OCI-LY7 (cell line): ENCODE measurements at regions not wholly inside any gene's neighbourhood (a gene's known extent, or its start where the extent isn't known, plus 50 kb on each side); places are given as distances from the start of the nearest gene placed in this dataset.

Experiments
- BruUV-seq: library from RNA; stranded (reverse); fragments of 400-500 nt; replicated peaks from 2 replicates; lab custom pipeline; 2021; lab: Mats Ljungman, UMichigan
- CTCF ChIA-PET: fragments of 300-600 bp; sonication (Branson Sonifier 250); formaldehyde crosslinking; loops from one replicate; lab custom pipeline; 2022; ENCODE audit warnings: antibody characterized with exemption; ENCODE audit not compliant: unreplicated experiment; lab: Charles Lee
- POLR2A ChIA-PET: fragments of 300-600 bp; sonication (Branson Sonifier 250); formaldehyde crosslinking; loops from one replicate; lab custom pipeline; 2022; ENCODE audit warnings: antibody characterized with exemption; lab: Charles Lee
- DNase-seq: peaks from one replicate; pipeline ENCODE4 v3.0.0-alpha.2; 2015; ENCODE audit warnings: low spot score
- H2AFZ ChIP-seq: fragments of 200-600 bp; sonication (generic), shearing (Covaris generic); 2 replicates; pipeline ENCODE4 v1.6.1; 2014; ENCODE audit warnings: mild to moderate bottlenecking, antibody characterized with exemption, low read length, moderate library complexity
- H3K27ac ChIP-seq: fragments of 200-600 bp; sonication (generic); 2 replicates; pipeline ENCODE4 v1.5.1; 2014; ENCODE audit warnings: mixed run types, low read depth, mild to moderate bottlenecking, moderate library complexity, low read length, inconsistent platforms; ENCODE audit not compliant: poor library complexity, severe bottlenecking
- H3K36me3 ChIP-seq: fragments of 200-600 bp; sonication (generic); 2 replicates; pipeline ENCODE4 v1.6.1; 2014; ENCODE audit warnings: mild to moderate bottlenecking, antibody characterized with exemption, low read length, moderate library complexity, mixed read lengths; ENCODE audit not compliant: insufficient read depth
- H3K4me1 ChIP-seq: fragments of 200-600 bp; sonication (generic); 2 replicates; pipeline ENCODE4 v1.5.1; 2014; ENCODE audit warnings: mild to moderate bottlenecking, low read length; ENCODE audit not compliant: insufficient read depth, poor library complexity, severe bottlenecking
- H3K4me2 ChIP-seq: fragments of 200-600 bp; sonication (generic); 2 replicates; pipeline ENCODE4 v1.6.1; 2014; ENCODE audit warnings: mild to moderate bottlenecking, low read length
- H3K4me3 ChIP-seq: fragments of 200-600 bp; sonication (generic); 2 replicates; pipeline ENCODE4 v1.5.1; 2014; ENCODE audit warnings: mild to moderate bottlenecking, low read depth, low read length; ENCODE audit not compliant: poor library complexity, severe bottlenecking
- H3K79me2 ChIP-seq: fragments of 200-600 bp; sonication (generic); 2 replicates; pipeline ENCODE4 v1.6.1; 2016; ENCODE audit warnings: low read depth, mild to moderate bottlenecking, low read length, moderate library complexity, mixed read lengths; ENCODE audit not compliant: insufficient read depth
- H3K9me2 ChIP-seq: fragments of 200-600 bp; sonication (generic); 2 replicates; pipeline ENCODE4 v1.6.1; 2016; ENCODE audit warnings: mild to moderate bottlenecking, low read length, mixed read lengths; ENCODE audit not compliant: insufficient read depth
- H3K9me3 ChIP-seq: fragments of 200-600 bp; sonication (generic); 2 replicates; pipeline ENCODE4 v1.6.1; 2014; ENCODE audit warnings: mild to moderate bottlenecking, mixed run types, low read length, mixed read lengths
- H4K20me1 ChIP-seq: fragments of 200-600 bp; sonication (generic); 2 replicates; pipeline ENCODE4 v1.6.1; 2014; ENCODE audit warnings: mild to moderate bottlenecking, antibody characterized with exemption, low read length, moderate library complexity, mixed read lengths; ENCODE audit not compliant: insufficient read depth
- EZH2phosphoT487 ChIP-seq: fragments of 200-600 bp; sonication (generic); IDR thresholded peaks from 2 replicates; pipeline ENCODE4 v1.6.1; 2018; ENCODE audit warnings: low read depth, borderline replicate concordance, mild to moderate bottlenecking, mixed run types, antibody characterized with exemption, low read length, moderate library complexity, mixed read lengths
- intact Hi-C: fragments of 100-400 bp; cut with micrococcal nuclease; formaldehyde crosslinking; loops from one replicate; pipeline ENCODE4 v1.10.0; 2022; ENCODE audit not compliant: unreplicated experiment
- TF ChIP-seq, protein P1 (sequence below): fragments of 200-600 bp; sonication (generic); conservative IDR thresholded peaks from 2 replicates; pipeline ENCODE4 v1.5.1; 2014; ENCODE audit warnings: mild to moderate bottlenecking, antibody characterized with exemption, low read length, moderate library complexity, mixed read lengths

DNA sequence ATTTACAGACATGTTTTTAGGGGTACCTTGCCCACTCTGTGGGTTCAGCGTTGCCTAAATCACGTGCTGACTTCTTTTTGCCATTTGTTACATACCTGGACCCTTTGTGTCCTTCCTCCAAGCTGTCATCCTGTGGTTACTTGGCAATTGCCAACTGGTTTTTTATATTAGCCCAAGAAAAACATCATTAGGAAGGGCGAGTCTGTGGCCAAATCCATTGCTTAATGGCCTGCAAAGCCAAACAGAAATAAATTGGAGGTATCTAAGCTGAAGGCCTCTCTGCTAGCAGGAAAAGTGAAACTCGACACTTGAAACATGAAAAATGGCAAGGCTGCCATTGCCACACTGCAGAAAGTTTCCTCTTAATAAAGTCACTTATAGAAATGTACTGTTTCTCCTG is 190.4 kb downstream of the NUAK1 start:
- H3K4me3 ChIP-seq, result no peak overlapping the region
- no peaks in the 10 kb centered on the region for H3K79me2 ChIP-seq
- H3K4me2 ChIP-seq, result no peak overlapping the region
- no peak for DNase-seq
- no TSS peak for BruUV-seq
- H3K9me3 ChIP-seq, result no peaks in the 10 kb centered on the region
- H2AFZ ChIP-seq, result no peak overlapping the region
- H3K36me3 ChIP-seq, result no peaks in the 10 kb centered on the region
- no peaks in the 10 kb centered on the region for H3K4me1 ChIP-seq
- ChIA-PET CTCF (no interaction called here), POLR2A (no interaction called here)
- TF ChIP-seq, protein P1, sequence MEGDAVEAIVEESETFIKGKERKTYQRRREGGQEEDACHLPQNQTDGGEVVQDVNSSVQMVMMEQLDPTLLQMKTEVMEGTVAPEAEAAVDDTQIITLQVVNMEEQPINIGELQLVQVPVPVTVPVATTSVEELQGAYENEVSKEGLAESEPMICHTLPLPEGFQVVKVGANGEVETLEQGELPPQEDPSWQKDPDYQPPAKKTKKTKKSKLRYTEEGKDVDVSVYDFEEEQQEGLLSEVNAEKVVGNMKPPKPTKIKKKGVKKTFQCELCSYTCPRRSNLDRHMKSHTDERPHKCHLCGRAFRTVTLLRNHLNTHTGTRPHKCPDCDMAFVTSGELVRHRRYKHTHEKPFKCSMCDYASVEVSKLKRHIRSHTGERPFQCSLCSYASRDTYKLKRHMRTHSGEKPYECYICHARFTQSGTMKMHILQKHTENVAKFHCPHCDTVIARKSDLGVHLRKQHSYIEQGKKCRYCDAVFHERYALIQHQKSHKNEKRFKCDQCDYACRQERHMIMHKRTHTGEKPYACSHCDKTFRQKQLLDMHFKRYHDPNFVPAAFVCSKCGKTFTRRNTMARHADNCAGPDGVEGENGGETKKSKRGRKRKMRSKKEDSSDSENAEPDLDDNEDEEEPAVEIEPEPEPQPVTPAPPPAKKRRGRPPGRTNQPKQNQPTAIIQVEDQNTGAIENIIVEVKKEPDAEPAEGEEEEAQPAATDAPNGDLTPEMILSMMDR, result no peak
- TF ChIP-seq EZH2phosphoT487, result no peak
- intact Hi-C loops, result no loop called here
- no peaks in the 10 kb centered on the region for H3K9me2 ChIP-seq
- H3K27ac ChIP-seq, result no peak overlapping the region
- H4K20me1 ChIP-seq, result no peaks in the 10 kb centered on the region

DNA sequence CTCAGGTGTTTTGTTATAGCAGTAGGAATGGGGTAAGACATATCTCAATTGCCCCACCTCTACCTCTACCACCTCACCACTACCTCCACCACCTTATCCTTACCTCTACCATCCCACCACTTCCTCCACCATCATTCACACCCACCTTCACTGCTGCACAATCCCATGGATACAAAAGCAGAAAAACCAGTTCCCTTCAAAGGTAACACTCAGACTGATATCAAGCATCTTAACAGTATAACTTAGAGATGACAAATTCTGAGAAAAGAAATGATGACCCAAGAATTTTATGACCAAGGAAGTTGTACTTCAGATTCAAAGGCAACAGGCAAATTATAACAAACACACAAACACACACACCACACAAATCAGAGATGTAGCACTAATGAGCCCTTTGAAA is 189.4 kb downstream of the NUAK1 start:
- no peaks in the 10 kb centered on the region for H3K79me2 ChIP-seq
- no peak for DNase-seq
- ChIA-PET POLR2A (no interaction called here), CTCF (no interaction called here)
- intact Hi-C loops, result no loop called here
- no peaks in the 10 kb centered on the region for H3K4me1 ChIP-seq
- H3K36me3 ChIP-seq, result no peaks in the 10 kb centered on the region
- no peak overlapping the region for H3K27ac ChIP-seq
- no peaks in the 10 kb centered on the region for H3K9me3 ChIP-seq
- no peak overlapping the region for H3K4me2 ChIP-seq
- no peak overlapping the region for H2AFZ ChIP-seq
- H4K20me1 ChIP-seq, result no peaks in the 10 kb centered on the region
- TF ChIP-seq, protein P1, result no peak
- no peak for TF ChIP-seq EZH2phosphoT487
- no peak overlapping the region for H3K4me3 ChIP-seq
- no peaks in the 10 kb centered on the region for H3K9me2 ChIP-seq
- no TSS peak for BruUV-seq

DNA sequence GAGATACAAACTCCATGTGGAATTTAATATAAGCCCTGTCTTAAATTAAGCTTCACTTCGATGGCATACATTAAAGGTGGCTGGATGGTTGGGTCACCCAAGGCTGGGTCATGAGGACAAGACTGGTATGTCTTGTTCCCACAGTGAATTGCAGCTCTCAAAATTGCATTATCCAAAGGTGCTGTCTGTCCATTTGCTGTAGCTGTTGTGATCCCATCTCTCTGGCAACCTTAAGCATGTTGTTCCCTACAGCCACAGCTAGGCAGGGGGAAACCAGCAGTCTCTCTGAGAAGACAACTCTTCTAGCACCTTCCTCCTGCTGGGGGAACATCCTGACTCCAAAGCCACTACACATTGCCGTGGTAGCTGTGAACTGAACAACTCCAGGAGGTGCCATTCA is 187.0 kb downstream of the NUAK1 start:
- Histone ChIP-seq H3K79me2 (no peaks in the 10 kb centered on the region), H2AFZ (no peak overlapping the region), H3K4me3 (no peak overlapping the region), H3K9me2 (no peaks in the 10 kb centered on the region), H3K27ac (no peak overlapping the region), H3K4me2 (no peak overlapping the region), H3K36me3 (no peaks in the 10 kb centered on the region), H3K9me3 (no peaks in the 10 kb centered on the region), H4K20me1 (no peaks in the 10 kb centered on the region), H3K4me1 (no peaks in the 10 kb centered on the region)
- intact Hi-C loops, result no loop called here
- ChIA-PET CTCF (no interaction called here), POLR2A (interaction anchor here (0.9 kb wide), 1 partner anchor 8 kb away, joined by 3 read pairs; no protein-coding TSS in a partner anchor)
- DNase-seq, result no peak
- TF ChIP-seq, protein P1, result no peak
- no peak for TF ChIP-seq EZH2phosphoT487
- BruUV-seq, result no TSS peak
